Cardiac fibroblast (primary cell): ENCODE measurements at regions not wholly inside any gene's neighbourhood (a gene's known extent, or its start where the extent isn't known, plus 50 kb on each side); places are given as distances from the start of the nearest gene placed in this dataset.

Experiments used
- DNase-seq, 2 donors: peaks; one replicate each; pipeline versions ENCODE4 v3.0.0 to v3.0.0-alpha.2; 2010; ENCODE audit warnings: low read depth in 2 of 2
- H3K4me3 ChIP-seq, 2 donors: replicated peaks in 1 of 2; 1 replicate in 1 of 2; 2 replicates in 1 of 2; pipeline ENCODE4 v1.5.1; 2011; ENCODE audit warnings: low read depth in 2 of 2, low read length in 2 of 2, mild to moderate bottlenecking in 2 of 2, moderate library complexity in 1 of 2
- TF ChIP-seq, protein P1 (sequence below): IDR thresholded peaks from one replicate; pipeline ENCODE4 v1.5.1; 2011; ENCODE audit warnings: low read depth, mild to moderate bottlenecking, low read length, inconsistent platforms

DNA sequence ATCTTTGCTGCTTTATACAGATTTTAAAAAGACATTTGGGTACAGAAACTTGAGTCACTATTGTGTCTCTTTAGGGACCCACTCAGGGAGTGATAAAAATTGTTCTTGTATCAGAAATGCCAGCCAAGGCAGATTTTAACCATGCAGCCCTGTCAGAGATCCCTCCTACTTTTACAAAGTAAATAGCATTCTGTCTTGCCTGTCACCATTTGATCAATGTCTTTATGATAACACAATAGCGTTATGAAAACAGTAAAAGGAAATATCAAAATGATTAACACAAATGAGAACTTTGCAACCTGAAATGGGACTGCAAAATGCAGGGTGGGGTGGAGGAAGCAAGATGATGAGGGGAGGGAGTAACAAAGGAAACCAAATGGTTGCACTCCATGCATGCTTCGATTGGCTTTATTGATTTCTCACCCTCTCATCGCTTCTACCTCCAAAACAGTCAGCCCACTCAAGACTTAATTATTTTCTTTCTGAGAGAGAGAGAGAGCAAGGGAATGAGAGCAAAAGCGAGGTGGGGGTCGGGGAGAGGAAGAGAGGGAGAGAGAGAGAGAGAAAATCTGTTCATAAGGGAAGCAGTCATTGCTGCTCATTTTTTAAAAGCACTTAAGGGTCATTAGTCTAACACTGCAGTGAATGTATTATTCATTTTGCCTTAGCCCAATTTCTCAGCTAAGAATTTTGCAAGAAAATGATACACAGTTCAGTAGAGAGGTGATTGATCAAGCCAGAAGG lies 576.5 kb downstream of the CSNK1G3 start:
- DNase-seq = no peak
- TF ChIP-seq, protein P1, sequence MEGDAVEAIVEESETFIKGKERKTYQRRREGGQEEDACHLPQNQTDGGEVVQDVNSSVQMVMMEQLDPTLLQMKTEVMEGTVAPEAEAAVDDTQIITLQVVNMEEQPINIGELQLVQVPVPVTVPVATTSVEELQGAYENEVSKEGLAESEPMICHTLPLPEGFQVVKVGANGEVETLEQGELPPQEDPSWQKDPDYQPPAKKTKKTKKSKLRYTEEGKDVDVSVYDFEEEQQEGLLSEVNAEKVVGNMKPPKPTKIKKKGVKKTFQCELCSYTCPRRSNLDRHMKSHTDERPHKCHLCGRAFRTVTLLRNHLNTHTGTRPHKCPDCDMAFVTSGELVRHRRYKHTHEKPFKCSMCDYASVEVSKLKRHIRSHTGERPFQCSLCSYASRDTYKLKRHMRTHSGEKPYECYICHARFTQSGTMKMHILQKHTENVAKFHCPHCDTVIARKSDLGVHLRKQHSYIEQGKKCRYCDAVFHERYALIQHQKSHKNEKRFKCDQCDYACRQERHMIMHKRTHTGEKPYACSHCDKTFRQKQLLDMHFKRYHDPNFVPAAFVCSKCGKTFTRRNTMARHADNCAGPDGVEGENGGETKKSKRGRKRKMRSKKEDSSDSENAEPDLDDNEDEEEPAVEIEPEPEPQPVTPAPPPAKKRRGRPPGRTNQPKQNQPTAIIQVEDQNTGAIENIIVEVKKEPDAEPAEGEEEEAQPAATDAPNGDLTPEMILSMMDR = no peak
- H3K4me3 ChIP-seq = no peak overlapping the region

DNA sequence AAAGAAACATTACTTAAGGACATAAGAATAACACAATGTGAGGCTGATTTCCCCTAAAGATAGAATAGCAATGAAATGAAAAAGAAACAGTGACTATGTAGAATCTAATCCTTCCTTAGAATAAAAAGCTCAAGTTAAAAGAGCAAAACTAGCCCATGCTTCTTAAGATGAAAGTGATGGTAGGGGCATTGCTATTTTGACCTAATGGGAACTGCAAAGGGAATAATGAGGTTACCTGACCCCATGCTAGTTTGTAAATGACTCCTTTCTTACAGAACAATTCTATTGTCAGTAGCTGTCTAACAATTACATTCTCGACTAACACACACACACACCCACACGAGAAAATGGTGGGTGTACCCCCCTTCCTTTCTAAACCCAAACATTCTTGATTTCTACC lies 575.8 kb downstream of the CSNK1G3 start:
- no peak overlapping the region for H3K4me3 ChIP-seq
- TF ChIP-seq, protein P1 = no peak
- no peak for DNase-seq

DNA sequence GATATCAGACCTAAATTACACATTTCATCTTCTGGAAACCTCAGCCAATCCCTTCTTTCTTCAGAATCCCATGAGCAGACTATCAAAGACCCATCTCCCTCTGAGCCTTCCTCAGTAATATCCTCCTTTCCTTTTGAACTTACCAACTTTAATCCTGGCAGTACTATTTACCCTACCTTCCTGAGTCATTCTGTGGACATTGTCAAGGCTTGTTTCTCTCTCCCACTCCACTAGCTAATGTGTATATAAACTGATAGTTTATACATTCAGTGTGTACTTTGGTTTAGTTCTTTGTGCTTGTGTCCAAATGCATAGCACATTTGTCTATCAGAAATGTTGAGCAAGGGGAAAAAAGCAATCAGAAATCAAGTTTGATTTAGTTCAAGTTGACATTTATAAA lies 568.3 kb downstream of the CSNK1G3 start:
- H3K4me3 ChIP-seq = no peak overlapping the region
- DNase-seq = no peak
- TF ChIP-seq, protein P1 = no peak

DNA sequence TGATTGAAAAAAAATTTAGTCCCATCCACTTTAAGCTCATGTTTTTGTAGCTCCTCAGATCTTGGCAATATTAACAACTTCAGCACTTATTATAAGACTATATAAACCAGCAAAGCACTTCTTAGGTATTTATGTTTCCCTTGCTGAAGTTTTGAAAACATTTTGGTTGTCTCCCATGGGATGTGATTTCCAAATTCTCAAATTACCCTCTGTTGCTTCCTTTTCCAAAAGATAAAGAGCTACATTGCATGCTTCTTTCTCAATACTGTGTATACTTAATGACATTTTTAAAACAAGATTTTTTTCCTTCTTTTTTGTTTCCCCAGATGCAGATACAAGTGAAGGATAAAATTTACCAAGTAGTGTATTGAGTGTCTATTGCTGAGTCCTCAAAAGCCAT lies 567.1 kb downstream of the CSNK1G3 start:
- TF ChIP-seq, protein P1 = no peak
- DNase-seq = peak; percentile 16 to 64
- no peak overlapping the region for H3K4me3 ChIP-seq

DNA sequence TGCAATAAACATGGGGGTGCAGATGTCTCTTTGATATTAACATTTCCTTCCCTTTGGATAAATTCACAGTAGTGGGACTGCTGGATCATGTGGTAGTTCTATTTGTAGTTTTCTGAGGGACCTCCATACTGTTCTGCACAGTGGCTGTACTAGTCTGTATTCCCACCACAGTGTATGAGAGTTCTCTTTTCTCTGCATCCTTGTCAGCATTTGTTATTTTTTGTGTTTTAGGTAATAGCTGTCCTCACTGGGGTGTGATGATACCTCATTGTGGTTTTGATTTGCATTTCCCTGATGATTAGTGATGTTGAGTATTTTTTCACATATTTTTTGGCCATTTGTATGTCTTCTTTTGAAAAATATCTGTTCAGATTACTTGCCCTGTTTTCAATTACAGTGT lies 562.5 kb downstream of the CSNK1G3 start:
- TF ChIP-seq, protein P1 = no peak
- no peak overlapping the region for H3K4me3 ChIP-seq
- DNase-seq = no peak

DNA sequence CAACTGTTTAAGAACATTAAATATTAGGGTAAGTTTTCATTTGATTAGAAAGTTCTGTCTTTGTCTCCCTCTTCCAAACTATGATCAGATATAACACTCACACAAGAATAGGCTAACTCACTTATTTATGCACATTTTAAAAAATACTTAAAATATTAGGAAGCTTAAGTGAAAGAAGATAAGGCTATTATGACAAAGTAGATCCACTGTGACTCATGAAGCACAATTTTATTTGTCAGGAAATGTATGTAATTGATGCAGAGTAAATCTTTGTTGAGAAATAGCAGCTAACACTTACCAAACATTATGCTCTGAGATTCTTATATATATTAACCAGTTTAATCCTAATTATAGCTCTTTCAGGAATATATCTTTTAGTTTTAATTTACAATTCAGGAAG lies 560.6 kb downstream of the CSNK1G3 start:
- DNase-seq = no peak
- no peak overlapping the region for H3K4me3 ChIP-seq
- TF ChIP-seq, protein P1 = no peak

DNA sequence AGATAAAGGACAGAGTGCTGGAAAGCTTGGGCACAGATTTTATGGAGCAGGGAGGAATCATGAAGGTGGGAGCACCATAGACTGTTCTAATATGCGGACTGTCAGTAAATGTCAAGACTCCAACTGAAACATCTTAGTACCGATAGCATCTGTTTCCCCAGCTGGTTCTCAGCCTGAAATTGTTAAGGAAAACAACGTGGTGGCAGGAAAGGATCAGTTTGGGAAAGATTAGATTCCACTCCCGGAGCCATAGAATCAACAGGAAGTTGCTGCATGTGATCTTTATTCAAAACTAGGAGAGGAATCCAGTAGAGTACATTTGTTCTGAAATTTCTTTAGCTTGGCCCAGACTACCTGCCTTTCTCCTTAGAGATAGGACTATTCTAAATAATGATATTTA lies 559.1 kb downstream of the CSNK1G3 start:
- no peak overlapping the region for H3K4me3 ChIP-seq
- peak in 1 of 2 donors; percentile 24 for DNase-seq
- TF ChIP-seq, protein P1 = no peak
